ENCODE measurements at regions not wholly inside any gene's neighbourhood (a gene's known extent, or its start where the extent isn't known, plus 50 kb on each side); places are given as distances from the start of the nearest gene placed in this dataset.
"Not testable (repeated sequence)": the region's sequence is repeated elsewhere in the genome, so short reads cannot be mapped to it uniquely, and the experiment has no call there.

DNA sequence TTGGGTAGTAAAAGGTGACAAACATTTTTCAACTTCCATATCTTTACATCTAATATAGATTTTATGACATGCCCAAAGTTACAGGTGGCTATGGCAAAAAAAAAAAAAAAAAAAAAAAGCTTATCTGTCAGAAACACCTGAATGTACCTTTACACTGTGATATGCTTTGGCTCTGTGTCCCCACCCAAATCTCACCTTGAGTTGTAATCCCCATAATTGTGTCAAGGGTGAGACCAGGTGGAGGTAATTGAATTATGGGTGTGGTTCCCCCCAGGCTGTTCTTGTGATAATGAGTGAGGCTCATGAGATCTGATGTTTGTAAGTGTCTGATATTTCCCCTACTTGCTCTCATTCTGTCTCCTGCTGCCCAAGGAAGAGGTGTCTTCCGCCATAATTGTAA is 139.6 kb upstream of the LRRC61 start:
- not testable (repeated sequence) for TF ChIP-seq POLR2A, POLR2AphosphoS5 (IDR thresholded peaks at IDR 0.05)
- TF ChIP-seq, protein P1, sequence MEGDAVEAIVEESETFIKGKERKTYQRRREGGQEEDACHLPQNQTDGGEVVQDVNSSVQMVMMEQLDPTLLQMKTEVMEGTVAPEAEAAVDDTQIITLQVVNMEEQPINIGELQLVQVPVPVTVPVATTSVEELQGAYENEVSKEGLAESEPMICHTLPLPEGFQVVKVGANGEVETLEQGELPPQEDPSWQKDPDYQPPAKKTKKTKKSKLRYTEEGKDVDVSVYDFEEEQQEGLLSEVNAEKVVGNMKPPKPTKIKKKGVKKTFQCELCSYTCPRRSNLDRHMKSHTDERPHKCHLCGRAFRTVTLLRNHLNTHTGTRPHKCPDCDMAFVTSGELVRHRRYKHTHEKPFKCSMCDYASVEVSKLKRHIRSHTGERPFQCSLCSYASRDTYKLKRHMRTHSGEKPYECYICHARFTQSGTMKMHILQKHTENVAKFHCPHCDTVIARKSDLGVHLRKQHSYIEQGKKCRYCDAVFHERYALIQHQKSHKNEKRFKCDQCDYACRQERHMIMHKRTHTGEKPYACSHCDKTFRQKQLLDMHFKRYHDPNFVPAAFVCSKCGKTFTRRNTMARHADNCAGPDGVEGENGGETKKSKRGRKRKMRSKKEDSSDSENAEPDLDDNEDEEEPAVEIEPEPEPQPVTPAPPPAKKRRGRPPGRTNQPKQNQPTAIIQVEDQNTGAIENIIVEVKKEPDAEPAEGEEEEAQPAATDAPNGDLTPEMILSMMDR (IDR thresholded peaks at IDR 0.05), result not testable (repeated sequence)

Data from breast epithelium (tissue), 3 donors.